ENCODE measurements at regions not wholly inside any gene's neighbourhood (a gene's known extent, or its start where the extent isn't known, plus 50 kb on each side); places are given as distances from the start of the nearest gene placed in this dataset.

GRCh38 chr6:6975459-6976111 is 132.2 kb upstream of the RREB1 start:
- intact Hi-C loops (cut with DNase I) = no loop called here
- H3K4me3 ChIP-seq = no peak overlapping the region
- no peaks in the 10 kb centered on the region for H3K9me3 ChIP-seq
- no peak overlapping the region for H3K27ac ChIP-seq
- DNase-seq = no peak
- 85 to 86% methylated on average over 6 of the region's 6 CpGs for WGBS, 2 donors
- no peaks in the 10 kb centered on the region for H3K36me3 ChIP-seq
- TF ChIP-seq POLR2AphosphoS5 (IDR thresholded peaks at IDR 0.05) (no peak), POLR2A (IDR thresholded peaks at IDR 0.05) (no peak), CTCF (IDR thresholded peaks at IDR 0.05) (no peak), EP300 (IDR thresholded peaks at IDR 0.05) (no peak)
- no peaks in the 10 kb centered on the region for H3K4me1 ChIP-seq
- H3K27me3 ChIP-seq = no peaks in the 10 kb centered on the region

GRCh38 chr6:6976193-6976592 is 131.6 kb upstream of the RREB1 start:
- Histone ChIP-seq H3K9me3 (no peaks in the 10 kb centered on the region), H3K36me3 (no peaks in the 10 kb centered on the region), H3K27me3 (no peaks in the 10 kb centered on the region), H3K4me3 (no peak overlapping the region), H3K27ac (no peak overlapping the region), H3K4me1 (no peaks in the 10 kb centered on the region)
- no peak for DNase-seq
- WGBS, 2 donors = 82 to 89% methylated on average over 4 of the region's 4 CpGs
- no peak for TF ChIP-seq EP300 (IDR thresholded peaks at IDR 0.05)
- TF ChIP-seq CTCF (IDR thresholded peaks at IDR 0.05) = no peak
- TF ChIP-seq POLR2AphosphoS5 (IDR thresholded peaks at IDR 0.05) = no peak
- TF ChIP-seq POLR2A (IDR thresholded peaks at IDR 0.05) = no peak
- intact Hi-C loops (cut with DNase I) = no loop called here

GRCh38 chr6:6978731-6979130 is 129.0 kb upstream of the RREB1 start:
- H3K4me1 ChIP-seq = no peaks in the 10 kb centered on the region
- intact Hi-C loops (cut with DNase I) = no loop called here
- H3K27me3 ChIP-seq = no peaks in the 10 kb centered on the region
- TF ChIP-seq POLR2A (IDR thresholded peaks at IDR 0.05) (no peak), POLR2AphosphoS5 (IDR thresholded peaks at IDR 0.05) (no peak), EP300 (IDR thresholded peaks at IDR 0.05) (no peak), CTCF (IDR thresholded peaks at IDR 0.05) (no peak)
- H3K36me3 ChIP-seq = no peaks in the 10 kb centered on the region
- H3K27ac ChIP-seq = no peak overlapping the region
- 70 to 78% methylated on average over 5 of the region's 5 CpGs for WGBS, 2 donors
- no peak for DNase-seq
- H3K4me3 ChIP-seq = no peak overlapping the region
- H3K9me3 ChIP-seq = no peaks in the 10 kb centered on the region

- no peaks in the 10 kb centered on the region for H3K27me3 ChIP-seq
- no peak overlapping the region for H3K27ac ChIP-seq
- no peaks in the 10 kb centered on the region for H3K4me1 ChIP-seq
- no peak for DNase-seq
- intact Hi-C loops (cut with DNase I) = no loop called here
- H3K36me3 ChIP-seq = no peaks in the 10 kb centered on the region
- H3K9me3 ChIP-seq = no peaks in the 10 kb centered on the region
- H3K4me3 ChIP-seq = no peak overlapping the region
- TF ChIP-seq POLR2A (IDR thresholded peaks at IDR 0.05) (no peak), CTCF (IDR thresholded peaks at IDR 0.05) (no peak), POLR2AphosphoS5 (IDR thresholded peaks at IDR 0.05) (no peak), EP300 (IDR thresholded peaks at IDR 0.05) (no peak)
- 88 to 91% methylated on average over 14 of the region's 14 CpGs for WGBS, 2 donors
These were observed 126.7 kb upstream of the RREB1 start for GRCh38 chr6:6980999-6981597.
